PC-3 (cell line): ENCODE measurements at regions not wholly inside any gene's neighbourhood (a gene's known extent, or its start where the extent isn't known, plus 50 kb on each side); places are given as distances from the start of the nearest gene placed in this dataset.

Experiments used
- ATAC-seq: fragments of 200-7000 bp; cut with Tn5 transposase; 2 replicates; pipeline ENCODE4 v1.9.1; 2020; ENCODE audit warnings: mild to moderate bottlenecking, moderate library complexity
- BruUV-seq: library from RNA; stranded (reverse); fragments of 400-500 nt; replicated peaks from 2 replicates; lab custom pipeline; 2021; lab: Mats Ljungman, UMichigan
- CTCF ChIA-PET: fragments of 300-600 bp; sonication (Branson Sonifier 250); formaldehyde crosslinking; loops from one replicate; lab custom pipeline; 2022; ENCODE audit warnings: antibody characterized with exemption; lab: Charles Lee
- POLR2A ChIA-PET: fragments of 300-600 bp; sonication (Branson Sonifier 250); formaldehyde crosslinking; loops from one replicate; lab custom pipeline; 2022; ENCODE audit warnings: antibody characterized with exemption; ENCODE audit not compliant: unreplicated experiment; lab: Charles Lee
- DNase-seq: peaks from one replicate; pipeline ENCODE4 v3.0.0-alpha.2; 2015
- H2AFZ ChIP-seq: fragments of 300-600 bp; sonication (generic); 2 replicates; pipeline ENCODE4 v1.6.0; 2016; ENCODE audit warnings: antibody characterized with exemption, low read length
- H3F3A ChIP-seq: fragments of 300-600 bp; sonication (generic); one replicate; pipeline ENCODE4 v1.6.0; 2017; ENCODE audit warnings: antibody characterized with exemption, low read length, control low read depth, mild to moderate bottlenecking; ENCODE audit not compliant: unreplicated experiment
- H3K27ac ChIP-seq: fragments of 300-600 bp; sonication (generic); 2 replicates; pipeline ENCODE4 v1.5.1; 2016; ENCODE audit warnings: mild to moderate bottlenecking, low read length
- H3K27me3 ChIP-seq: fragments of 300-600 bp; sonication (generic); 2 replicates; pipeline ENCODE4 v1.6.1; 2016; ENCODE audit warnings: low read length, mixed read lengths
- H3K36me3 ChIP-seq: fragments of 300-600 bp; sonication (generic); 2 replicates; pipeline ENCODE4 v1.6.1; 2016; ENCODE audit warnings: low read depth, mixed run types, low read length, mixed read lengths
- H3K4me1 ChIP-seq: fragments of 300-600 bp; sonication (generic); 2 replicates; pipeline ENCODE4 v1.5.1; 2016; ENCODE audit warnings: low read length; ENCODE audit not compliant: insufficient read depth
- H3K4me2 ChIP-seq: fragments of 300-600 bp; sonication (generic); 2 replicates; pipeline ENCODE4 v1.6.0; 2016; ENCODE audit warnings: low read length
- H3K4me3 ChIP-seq: fragments of 300-600 bp; sonication (generic); 2 replicates; pipeline ENCODE4 v1.5.1; 2016; ENCODE audit warnings: mild to moderate bottlenecking, low read length, mixed read lengths
- H3K79me2 ChIP-seq: fragments of 300-600 bp; sonication (generic); 2 replicates; pipeline ENCODE4 v1.6.1; 2017; ENCODE audit warnings: low read length, mixed read lengths
- H3K9ac ChIP-seq: fragments of 300-600 bp; sonication (generic); 2 replicates; pipeline ENCODE4 v1.6.0; 2016; ENCODE audit warnings: mild to moderate bottlenecking, low read length
- H3K9me2 ChIP-seq: fragments of 300-600 bp; sonication (generic); replicated peaks from 2 replicates; pipeline ENCODE4 v1.6.1; 2016; ENCODE audit warnings: mixed run types, low read length, mixed read lengths
- H3K9me3 ChIP-seq: fragments of 300-600 bp; sonication (generic); 2 replicates; pipeline ENCODE4 v1.6.1; 2016; ENCODE audit warnings: low read length, mixed read lengths
- H4K20me1 ChIP-seq: fragments of 300-600 bp; sonication (generic); 2 replicates; pipeline ENCODE4 v1.6.1; 2016; ENCODE audit warnings: low read length, mixed read lengths
- CTCF ChIP-seq: fragments of 300-600 bp; sonication (generic); conservative IDR thresholded peaks from 2 replicates; pipeline ENCODE4 v1.5.1; 2017; ENCODE audit warnings: antibody characterized with exemption, low read depth, mild to moderate bottlenecking, low read length
- EZH2 ChIP-seq: fragments of 300-600 bp; sonication (generic); IDR thresholded peaks from one replicate; pipeline ENCODE4 v1.6.1; 2017; ENCODE audit warnings: antibody characterized with exemption, mild to moderate bottlenecking, low read length; ENCODE audit not compliant: unreplicated experiment
- EZH2phosphoT487 ChIP-seq: fragments of 300-600 bp; sonication (generic); IDR thresholded peaks from 2 replicates; pipeline ENCODE4 v1.6.1; 2018; ENCODE audit warnings: mild to moderate bottlenecking, antibody characterized with exemption, low read length, borderline replicate concordance
- intact Hi-C: fragments of 100-400 bp; cut with micrococcal nuclease; formaldehyde crosslinking; loops from 2 replicates; pipeline ENCODE4 v1.9.0; 2023

DNA sequence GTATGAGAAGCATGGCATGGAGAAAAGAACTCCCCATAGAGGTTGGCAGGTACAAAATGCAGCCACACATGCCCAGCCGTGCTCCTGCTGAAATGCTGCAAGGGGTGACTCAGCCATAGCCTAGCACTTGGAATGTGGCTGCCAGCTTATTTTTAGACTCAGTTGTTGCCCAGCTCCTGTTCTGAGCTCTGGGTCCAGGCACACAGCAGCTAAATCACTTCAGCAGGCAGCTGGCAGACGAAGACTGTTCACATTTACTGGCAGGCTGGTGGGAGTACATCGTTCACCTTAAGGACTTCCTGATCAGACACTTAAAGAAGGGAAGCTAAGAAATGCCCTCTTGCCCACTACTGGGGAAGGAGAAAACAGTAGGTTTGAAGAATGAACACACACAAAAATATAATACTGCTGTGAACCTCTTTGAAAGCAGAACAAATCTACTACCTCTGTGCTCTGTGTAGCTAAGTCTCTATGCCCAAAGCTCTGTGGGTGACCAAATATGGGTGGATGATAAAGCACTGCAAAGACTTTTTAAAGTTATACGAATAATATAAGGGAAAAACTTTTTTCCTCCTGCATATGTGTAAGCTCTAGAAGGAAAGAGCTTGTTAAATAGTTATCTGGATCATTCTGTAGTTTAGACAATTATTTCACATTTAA is 146.1 kb downstream of the LNPK start:
- intact Hi-C loops = no loop called here
- Histone ChIP-seq H3K9me3 (no peaks in the 10 kb centered on the region), H3K36me3 (no peaks in the 10 kb centered on the region), H3K27me3 (peaks cover 31% of the 10 kb centered on the region), H3K4me1 (no peaks in the 10 kb centered on the region), H3K79me2 (no peaks in the 10 kb centered on the region), H3K9me2 (no peaks in the 10 kb centered on the region), H2AFZ (no peak overlapping the region), H3K4me3 (no peak overlapping the region), H4K20me1 (no peaks in the 10 kb centered on the region), H3K27ac (no peak overlapping the region), H3K4me2 (no peak overlapping the region), H3K9ac (no peak overlapping the region), H3F3A (no peaks in the 10 kb centered on the region)
- CTCF ChIA-PET = no interaction called here
- BruUV-seq = no TSS peak
- DNase-seq (peak; percentile 39), ATAC-seq (peak; percentile 60)
- POLR2A ChIA-PET = no interaction called here
- TF ChIP-seq CTCF (no peak), EZH2 (no peak), EZH2phosphoT487 (no peak)

- no peak for DNase-seq
- Histone ChIP-seq H3K36me3 (no peaks in the 10 kb centered on the region), H3K4me1 (no peaks in the 10 kb centered on the region), H3F3A (no peaks in the 10 kb centered on the region), H3K4me3 (no peak overlapping the region), H3K27me3 (peaks cover 31% of the 10 kb centered on the region), H3K9me3 (no peaks in the 10 kb centered on the region), H3K9ac (no peak overlapping the region), H2AFZ (no peak overlapping the region), H3K27ac (no peak overlapping the region), H3K4me2 (no peak overlapping the region), H3K9me2 (no peaks in the 10 kb centered on the region), H4K20me1 (no peaks in the 10 kb centered on the region), H3K79me2 (no peaks in the 10 kb centered on the region)
- TF ChIP-seq CTCF (no peak), EZH2 (no peak), EZH2phosphoT487 (no peak)
- ATAC-seq = no peak
- ChIA-PET CTCF (no interaction called here), POLR2A (no interaction called here)
- intact Hi-C loops = no loop called here
- BruUV-seq = no TSS peak
Observed at GRCh38 chr2:175855236-175855635, 146.8 kb downstream of the LNPK start.

GRCh38 chr2:175854665-175855064 is 147.4 kb downstream of the LNPK start:
- no peaks in the 10 kb centered on the region for H3K36me3 ChIP-seq
- no peaks in the 10 kb centered on the region for H3K79me2 ChIP-seq
- no peak overlapping the region for H2AFZ ChIP-seq
- no peaks in the 10 kb centered on the region for H3K9me3 ChIP-seq
- no peak overlapping the region for H3K4me2 ChIP-seq
- no TSS peak for BruUV-seq
- no peak overlapping the region for H3K9ac ChIP-seq
- no peak for DNase-seq
- ChIA-PET POLR2A (no interaction called here), CTCF (no interaction called here)
- H3K27ac ChIP-seq = no peak overlapping the region
- TF ChIP-seq CTCF (no peak), EZH2 (no peak), EZH2phosphoT487 (no peak)
- H3K27me3 ChIP-seq = peaks cover 27% of the 10 kb centered on the region
- no peak overlapping the region for H3K4me3 ChIP-seq
- no peaks in the 10 kb centered on the region for H3K9me2 ChIP-seq
- ATAC-seq = no peak
- no peaks in the 10 kb centered on the region for H3F3A ChIP-seq
- H4K20me1 ChIP-seq = no peaks in the 10 kb centered on the region
- intact Hi-C loops = no loop called here
- no peaks in the 10 kb centered on the region for H3K4me1 ChIP-seq
